GM23248 (cell line): ENCODE measurements at regions not wholly inside any gene's neighbourhood (a gene's known extent, or its start where the extent isn't known, plus 50 kb on each side); places are given as distances from the start of the nearest gene placed in this dataset.

Source experiments
- EZH2 ChIP-seq: fragments of 200-600 bp; sonication (generic); IDR thresholded peaks from 2 replicates; pipeline ENCODE4 v1.6.1; 2018; ENCODE audit warnings: antibody characterized with exemption, mild to moderate bottlenecking; ENCODE audit not compliant: insufficient read depth, poor library complexity, severe bottlenecking
- EZH2phosphoT487 ChIP-seq: fragments of 200-600 bp; sonication (generic); IDR thresholded peaks from 2 replicates; pipeline ENCODE4 v1.6.1; 2018; ENCODE audit warnings: antibody characterized with exemption, moderate library complexity, mild to moderate bottlenecking, low read depth; ENCODE audit not compliant: insufficient read depth

DNA sequence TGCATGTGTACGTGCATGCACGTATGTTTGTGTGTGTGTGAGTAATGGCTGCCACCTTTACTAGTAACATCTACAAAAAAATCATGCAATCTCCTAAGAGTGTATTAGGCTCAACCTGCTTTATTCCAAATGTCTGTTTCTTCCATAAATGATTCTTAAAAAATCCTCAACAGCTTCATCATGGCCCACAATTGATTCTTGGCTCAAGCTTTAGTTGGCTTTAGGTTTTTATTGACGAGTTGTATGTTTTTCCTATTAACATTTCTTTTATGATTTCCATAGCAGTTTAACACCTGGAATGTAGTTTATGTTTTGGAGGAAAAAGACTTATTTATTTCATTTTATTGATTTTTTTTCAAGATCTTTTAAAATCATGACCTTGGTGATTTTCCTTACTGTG is 121.9 kb upstream of the RAB18 start:
- no peak for TF ChIP-seq EZH2
- no peak for TF ChIP-seq EZH2phosphoT487
